Calu3 (cell line): ENCODE measurements at regions not wholly inside any gene's neighbourhood (a gene's known extent, or its start where the extent isn't known, plus 50 kb on each side); places are given as distances from the start of the nearest gene placed in this dataset.
"Not testable (repeated sequence)": the region's sequence is repeated elsewhere in the genome, so short reads cannot be mapped to it uniquely, and the experiment has no call there.

Experiments used
- BruUV-seq: library from RNA; stranded (reverse); fragments of 400-500 nt; replicated peaks from 2 replicates; lab custom pipeline; 2021; lab: Mats Ljungman, UMichigan
- CTCF ChIA-PET: fragments of 300-600 bp; sonication (Branson Sonifier 250); formaldehyde crosslinking; loops from one replicate; lab custom pipeline; 2022; ENCODE audit warnings: antibody characterized with exemption; lab: Charles Lee
- DNase-seq: peaks from one replicate; pipeline ENCODE4 v3.0.0; 2022
- H3K27ac Mint-ChIP-seq: one replicate; pipeline ENCODE4 v1.8.0; 2022; ENCODE audit warnings: mixed read lengths; ENCODE audit not compliant: unreplicated experiment
- H3K27me3 Mint-ChIP-seq: one replicate; pipeline ENCODE4 v1.8.0; 2022; ENCODE audit warnings: mixed read lengths; ENCODE audit not compliant: unreplicated experiment
- H3K36me3 Mint-ChIP-seq: one replicate; pipeline ENCODE4 v1.8.0; 2022; ENCODE audit warnings: mild to moderate bottlenecking, moderate library complexity, mixed read lengths; ENCODE audit not compliant: insufficient read depth, unreplicated experiment
- H3K4me1 Mint-ChIP-seq: one replicate; pipeline ENCODE4 v1.8.0; 2022; ENCODE audit warnings: mild to moderate bottlenecking, low read depth, mixed read lengths; ENCODE audit not compliant: unreplicated experiment
- H3K4me3 Mint-ChIP-seq: one replicate; pipeline ENCODE4 v1.8.0; 2022; ENCODE audit warnings: mild to moderate bottlenecking, low read depth, moderate library complexity, mixed read lengths; ENCODE audit not compliant: unreplicated experiment
- H3K9me3 Mint-ChIP-seq: one replicate; pipeline ENCODE4 v1.8.0; 2022; ENCODE audit warnings: low read depth, mixed read lengths; ENCODE audit not compliant: unreplicated experiment
- CTCF ChIP-seq: fragments of 200-600 bp; IDR thresholded peaks from one replicate; pipeline ENCODE4 v1.8.0; 2022; ENCODE audit warnings: antibody characterized with exemption; ENCODE audit not compliant: unreplicated experiment
- intact Hi-C: fragments of 100-400 bp; cut with micrococcal nuclease; formaldehyde crosslinking; loops from one replicate; pipeline ENCODE4 v1.10.0; 2022; ENCODE audit not compliant: unreplicated experiment

DNA sequence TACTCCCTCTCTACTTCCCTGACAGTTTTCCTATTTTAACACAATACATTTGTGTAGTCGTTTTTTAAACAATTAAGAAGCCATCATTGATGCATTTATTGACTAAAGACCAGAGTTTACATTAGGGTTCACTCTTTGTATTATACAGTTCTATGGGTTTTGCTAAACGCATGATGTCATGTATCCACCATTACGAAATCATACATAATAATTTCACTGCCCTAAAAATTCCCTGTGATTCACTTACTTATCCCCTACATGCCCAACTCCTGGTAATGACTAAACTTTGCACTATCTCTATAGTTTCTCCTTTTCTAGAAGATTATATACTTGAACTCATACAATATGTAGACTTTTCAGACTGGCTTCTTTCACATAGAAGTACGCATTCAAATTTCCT is 1016.5 kb upstream of the FOXG1 start:
- no TSS peak for BruUV-seq
- Mint-ChIP-seq H3K27me3 (no peaks in the 10 kb centered on the region), H3K4me3 (no peak overlapping the region), H3K4me1 (no peaks in the 10 kb centered on the region), H3K36me3 (no peaks in the 10 kb centered on the region), H3K9me3 (no peaks in the 10 kb centered on the region), H3K27ac (no peak overlapping the region)
- CTCF ChIA-PET = no interaction called here
- DNase-seq = no peak
- intact Hi-C loops = no loop called here
- no peak for TF ChIP-seq CTCF

GRCh38 chr14:27757642-27758041 is 1008.9 kb upstream of the FOXG1 start:
- intact Hi-C loops, H3K9me3 Mint-ChIP-seq, BruUV-seq, H3K36me3 Mint-ChIP-seq, H3K27ac Mint-ChIP-seq, DNase-seq, H3K27me3 Mint-ChIP-seq, H3K4me3 Mint-ChIP-seq, H3K4me1 Mint-ChIP-seq, CTCF ChIA-PET: not testable (repeated sequence)

- intact Hi-C loops, H3K36me3 Mint-ChIP-seq, CTCF ChIA-PET, BruUV-seq, H3K4me3 Mint-ChIP-seq, DNase-seq, H3K9me3 Mint-ChIP-seq, H3K27me3 Mint-ChIP-seq, H3K27ac Mint-ChIP-seq, H3K4me1 Mint-ChIP-seq: not testable (repeated sequence)
These were observed 1006.2 kb upstream of the FOXG1 start for GRCh38 chr14:27760367-27760766.

- H3K27me3 Mint-ChIP-seq, H3K4me1 Mint-ChIP-seq, DNase-seq, BruUV-seq, H3K36me3 Mint-ChIP-seq, H3K4me3 Mint-ChIP-seq, intact Hi-C loops, CTCF ChIA-PET, H3K27ac Mint-ChIP-seq, H3K9me3 Mint-ChIP-seq: not testable (repeated sequence)
These were observed 967.2 kb upstream of the FOXG1 start for GRCh38 chr14:27799066-27800028.

GRCh38 chr14:27817746-27818430 is 948.7 kb upstream of the FOXG1 start:
- intact Hi-C loops, CTCF ChIA-PET, H3K36me3 Mint-ChIP-seq, H3K4me1 Mint-ChIP-seq, H3K27me3 Mint-ChIP-seq, DNase-seq, H3K9me3 Mint-ChIP-seq, H3K27ac Mint-ChIP-seq, BruUV-seq, H3K4me3 Mint-ChIP-seq: not testable (repeated sequence)

DNA sequence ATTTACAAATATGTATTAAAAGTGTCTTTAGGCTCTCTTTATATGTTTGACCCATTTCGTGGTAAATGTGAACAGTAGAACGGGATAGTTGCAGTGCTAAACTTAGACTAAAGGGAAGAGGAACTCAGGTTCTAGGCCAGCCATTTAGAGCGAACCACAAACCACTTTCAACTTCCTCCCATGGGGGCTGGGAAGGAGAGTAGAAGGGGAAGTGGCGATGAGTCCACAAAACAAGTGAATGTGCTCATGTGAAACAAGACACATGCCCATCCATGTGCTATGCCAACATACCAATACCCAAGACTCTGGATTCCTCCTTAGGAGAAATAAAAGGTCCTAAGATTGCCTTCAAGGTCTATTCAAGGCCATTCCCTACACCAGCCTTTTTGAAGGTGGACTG is 940.4 kb upstream of the FOXG1 start:
- H3K27ac Mint-ChIP-seq, CTCF ChIA-PET, BruUV-seq: not testable (repeated sequence)

DNA sequence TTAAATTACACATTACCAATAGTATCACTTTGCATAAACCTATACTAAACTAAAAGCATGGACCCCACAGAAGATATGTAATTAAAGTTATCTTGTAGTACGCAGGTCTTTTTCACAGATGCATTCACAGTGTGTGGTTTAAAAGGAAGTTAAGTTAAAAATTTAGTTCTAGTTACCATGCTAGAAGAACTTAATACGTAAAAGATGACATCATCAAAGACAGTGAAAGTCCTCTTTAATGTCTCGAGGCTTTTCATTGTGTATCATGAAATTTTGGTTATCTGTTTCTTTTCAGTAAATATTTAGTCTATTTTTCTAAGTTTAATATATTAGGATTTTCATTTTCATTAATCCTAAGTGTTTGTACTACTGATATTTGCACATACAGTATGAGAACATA is 934.6 kb upstream of the FOXG1 start:
- H3K4me3 Mint-ChIP-seq, H3K9me3 Mint-ChIP-seq, CTCF ChIA-PET, BruUV-seq, intact Hi-C loops, DNase-seq, H3K4me1 Mint-ChIP-seq, H3K36me3 Mint-ChIP-seq, H3K27me3 Mint-ChIP-seq, H3K27ac Mint-ChIP-seq: not testable (repeated sequence)

More for the DNA sequence above, 940.4 kb upstream of the FOXG1 start:
- intact Hi-C loops, DNase-seq, H3K4me3 Mint-ChIP-seq, H3K4me1 Mint-ChIP-seq, H3K27me3 Mint-ChIP-seq, H3K9me3 Mint-ChIP-seq, H3K36me3 Mint-ChIP-seq: not testable (repeated sequence)

DNA sequence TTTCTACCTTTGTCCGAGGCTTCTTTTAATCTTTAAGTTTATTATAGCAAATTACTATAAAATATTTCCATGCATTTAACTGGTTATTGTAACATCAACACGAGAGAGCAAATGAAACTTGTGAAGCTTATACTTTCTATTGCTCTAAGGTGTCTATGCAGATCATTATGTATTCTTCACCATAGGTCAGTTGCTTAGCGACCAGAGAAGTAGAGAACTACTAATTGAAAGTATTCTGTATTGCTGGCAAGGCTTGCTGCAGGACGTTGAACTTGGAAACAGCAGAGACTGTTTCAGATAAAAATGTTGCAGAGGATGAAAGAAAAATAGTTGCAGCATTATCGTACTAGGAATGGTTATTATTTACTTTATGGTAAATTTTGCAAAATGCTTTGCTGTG is 933.6 kb upstream of the FOXG1 start:
- H3K27ac Mint-ChIP-seq, BruUV-seq, H3K4me1 Mint-ChIP-seq, DNase-seq, CTCF ChIA-PET, H3K9me3 Mint-ChIP-seq, H3K36me3 Mint-ChIP-seq, intact Hi-C loops, H3K4me3 Mint-ChIP-seq, H3K27me3 Mint-ChIP-seq: not testable (repeated sequence)
